K562 (cell line): ENCODE measurements at regions not wholly inside any gene's neighbourhood (a gene's known extent, or its start where the extent isn't known, plus 50 kb on each side); places are given as distances from the start of the nearest gene placed in this dataset.

ENCODE experiments used
- ATAC-seq: fragments of 200-7000 bp; cut with Tn5 transposase; 3 replicates; pipeline ENCODE4 v1.9.1; 2020; ENCODE audit warnings: moderate library complexity
- BruUV-seq: library from RNA; stranded (reverse); fragments of 400-500 nt; replicated peaks from 2 replicates; lab custom pipeline; 2021; lab: Mats Ljungman, UMichigan
- CTCF ChIA-PET: fragments of 300-600 bp; formaldehyde crosslinking; extraction: SDS; loops from one replicate; lab custom pipeline; 2021; ENCODE audit warnings: low intra/inter-chr PET ratio; lab: Yijun Ruan, JAX
- POLR2A ChIA-PET: fragments of 300-600, 350-650 bp; sonication (Branson Sonifier 250); formaldehyde crosslinking; extraction: SDS; loops from one replicate; lab custom pipeline; 2021; ENCODE audit warnings: antibody characterized with exemption, inconsistent platforms; lab: Yijun Ruan, JAX
- DNase-seq, 4 experiments: peaks; one replicate each; pipeline versions ENCODE4 v3.0.0 to v3.0.0-alpha.2; 2011 to 2018; ENCODE audit warnings: low spot score in 3 of 4, mixed read lengths in 3 of 4; ENCODE audit errors: extremely low read depth in 1 of 4
- FAIRE-seq: peaks from 2 replicates; lab custom pipeline; 2011; peaks lifted over from hg19 to GRCh38; lab: Jason Lieb, UNC
- H2AFZ ChIP-seq: 2 replicates; pipeline ENCODE4 v1.6.0; 2011; ENCODE audit warnings: low read depth, low read length, control low read depth, inconsistent platforms
- H3K27ac ChIP-seq: fragments of 200-600 bp; 3 replicates; pipeline ENCODE4 v1.8.0; 2011; ENCODE audit warnings: low read depth, mild to moderate bottlenecking, control low read depth, inconsistent platforms, low read length, moderate library complexity, mixed read lengths; ENCODE audit errors: extremely low read depth
- H3K27me3 ChIP-seq, 2 experiments: fragments of 300-600 bp in 1 of 2; 2 replicates in 1 of 2; 3 replicates in 1 of 2; pipeline versions ENCODE4 v1.6.0 to v1.8.0; 2011; ENCODE audit warnings: inconsistent platforms in 2 of 2, low read length in 2 of 2, mild to moderate bottlenecking in 1 of 2, mixed read lengths in 1 of 2, moderate library complexity in 1 of 2; ENCODE audit not compliant: control insufficient read depth in 2 of 2, insufficient read depth in 2 of 2
- H3K36me3 ChIP-seq: fragments of 300-600 bp; 3 replicates; pipeline ENCODE4 v1.8.0; 2011; ENCODE audit warnings: mild to moderate bottlenecking, low read length, inconsistent platforms; ENCODE audit not compliant: control insufficient read depth, insufficient read depth
- H3K4me1 ChIP-seq, 2 experiments: fragments of 200-600 bp in 1 of 2; replicated peaks in 1 of 2; 2 replicates in 1 of 2; 3 replicates in 1 of 2; pipeline versions ENCODE4 v1.5.1 to v1.8.0; 2011; ENCODE audit warnings: inconsistent platforms in 2 of 2, low read length in 2 of 2, mild to moderate bottlenecking in 1 of 2, mixed read lengths in 1 of 2, moderate library complexity in 1 of 2; ENCODE audit not compliant: control insufficient read depth in 2 of 2, insufficient read depth in 2 of 2
- H3K4me2 ChIP-seq: 2 replicates; pipeline ENCODE4 v1.6.1; 2011; ENCODE audit warnings: low read length, control low read depth, inconsistent platforms, mixed read lengths; ENCODE audit not compliant: insufficient read depth
- H3K4me3 ChIP-seq: fragments of 200-600 bp; sonication (generic), shearing (Covaris generic); 2 replicates; pipeline ENCODE4 v1.5.1; 2016; ENCODE audit warnings: control low read depth, inconsistent platforms
- H3K79me2 ChIP-seq: fragments of 200-600 bp; 3 replicates; pipeline ENCODE4 v1.8.0; 2011; ENCODE audit warnings: low read length, inconsistent platforms; ENCODE audit not compliant: control insufficient read depth, insufficient read depth
- H3K9ac ChIP-seq, 2 experiments: 2 replicates each; pipeline versions ENCODE4 v1.6.0 to v1.6.1; 2011; ENCODE audit warnings: low read depth in 2 of 2, low read length in 2 of 2, control low read depth in 1 of 2, inconsistent platforms in 1 of 2, mild to moderate bottlenecking in 1 of 2, mixed read lengths in 1 of 2; ENCODE audit not compliant: insufficient read depth in 1 of 2
- H3K9me1 ChIP-seq: one replicate; pipeline ENCODE4 v1.6.0; 2011; ENCODE audit warnings: inconsistent platforms, mild to moderate bottlenecking, low read length, moderate library complexity; ENCODE audit not compliant: control insufficient read depth, insufficient read depth
- H3K9me3 ChIP-seq: replicated peaks from 2 replicates; pipeline ENCODE4 v1.5.1; 2011; ENCODE audit warnings: low read depth, low read length, inconsistent platforms; ENCODE audit not compliant: control insufficient read depth, insufficient read depth
- H4K20me1 ChIP-seq: replicated peaks from 2 replicates; pipeline ENCODE4 v1.6.1; 2011; ENCODE audit warnings: low read length, inconsistent platforms, mixed read lengths; ENCODE audit not compliant: control insufficient read depth, insufficient read depth
- CREB1 ChIP-seq, 2 experiments: sonication (generic) in 1 of 2; formaldehyde crosslinking in 1 of 2; IDR thresholded peaks; 2 replicates each; pipeline versions ENCODE4 v1.6.1 to v1.8.0; 2012 to 2022; ENCODE audit warnings: inconsistent platforms in 1 of 2, mild to moderate bottlenecking in 1 of 2, missing genetic modification reagents in 1 of 2, moderate library complexity in 1 of 2
- EHMT2 ChIP-seq: fragments of 450-650 bp; IDR thresholded peaks from 2 replicates; pipeline ENCODE4 v1.6.1; 2018; ENCODE audit warnings: antibody characterized with exemption
- EP400 ChIP-seq: fragments of 450-650 bp; IDR thresholded peaks from 2 replicates; pipeline ENCODE4 v1.6.1; 2017; ENCODE audit warnings: antibody characterized with exemption, mild to moderate bottlenecking, moderate library complexity
- ETS2 ChIP-seq: IDR thresholded peaks from 2 replicates; pipeline ENCODE4 v1.6.1; 2016; ENCODE audit warnings: borderline replicate concordance, missing genetic modification characterization, mild to moderate bottlenecking, moderate library complexity, missing compliant biosample characterization; ENCODE audit not compliant: poor library complexity, severe bottlenecking
- GABPB1 ChIP-seq: sonication (generic); formaldehyde crosslinking; IDR thresholded peaks from 2 replicates; pipeline ENCODE4 v1.8.0; 2022; ENCODE audit warnings: mild to moderate bottlenecking, missing genetic modification reagents
- NFIC ChIP-seq: fragments of 450-650 bp; IDR thresholded peaks from 2 replicates; pipeline ENCODE4 v1.6.1; 2017; ENCODE audit warnings: mild to moderate bottlenecking, inconsistent platforms
- TAF1 ChIP-seq: IDR thresholded peaks from 2 replicates; pipeline ENCODE4 v1.6.1; 2011; ENCODE audit warnings: mild to moderate bottlenecking, low read length, moderate library complexity; ENCODE audit not compliant: insufficient read depth, control insufficient read depth, severe bottlenecking; ENCODE audit errors: extremely low read depth
- ZBED1 ChIP-seq: IDR thresholded peaks from 2 replicates; pipeline ENCODE4 v1.6.1; 2014
- ZNF277 ChIP-seq: fragments of 250-450 bp; sonication (Bioruptor Pico); IDR thresholded peaks from 2 replicates; pipeline ENCODE4 v1.8.0; 2022; ENCODE audit warnings: inconsistent platforms, mild to moderate bottlenecking, moderate library complexity, borderline replicate concordance
- ZNF384 ChIP-seq: IDR thresholded peaks from 2 replicates; pipeline ENCODE4 v1.6.1; 2012; ENCODE audit warnings: low read depth, low read length, improper control_type of control experiment
- ZNF699 ChIP-seq: fragments of 250-450 bp; sonication (Bioruptor Pico); IDR thresholded peaks from 2 replicates; pipeline ENCODE4 v1.8.0; 2021; ENCODE audit warnings: mild to moderate bottlenecking, moderate library complexity; ENCODE audit not compliant: insufficient replicate concordance
- ZNF717 ChIP-seq: fragments of 250-450 bp; sonication (Bioruptor Pico); IDR thresholded peaks from 2 replicates; pipeline ENCODE4 v1.5.0; 2021
- ZNF76 ChIP-seq: fragments of 250-450 bp; sonication (Bioruptor Pico); IDR thresholded peaks from 2 replicates; pipeline ENCODE4 v1.4.0; 2020; ENCODE audit warnings: mild to moderate bottlenecking, moderate library complexity, borderline replicate concordance
- WGBS: fragments of 100-300 bp; shearing (Covaris generic); methylation state at CpG from one replicate; pipeline ENCODE4 v1.1.6; 2016; ENCODE audit warnings: low coverage, mixed read lengths; ENCODE audit not compliant: insufficient coverage; ENCODE audit errors: missing lambda C conversion rate; 5-methylcytosine and 5-hydroxymethylcytosine counted together
- in situ Hi-C: fragments of 300-500 bp; cut with MboI; formaldehyde crosslinking; loops from 4 replicates; pipeline ENCODE4 v1.15.0; 2018; ENCODE audit warnings: inconsistent platforms, mixed read lengths
- intact Hi-C: fragments of 100-400 bp; cut with micrococcal nuclease; formaldehyde crosslinking; loops from 2 replicates; pipeline ENCODE4 v1.14.2; 2022

- no peak for TF ChIP-seq GABPB1
- no peak for TF ChIP-seq ZBED1
- TF ChIP-seq EHMT2 = no peak
- no peak for TF ChIP-seq CREB1 (IDR thresholded peaks at IDR 0.05)
- TF ChIP-seq CREB1 (CRISPR knock-in tag; IDR thresholded peaks at IDR 0.05) = no peak
- TF ChIP-seq ZNF384 = no peak
- TF ChIP-seq ETS2 (tag) = no peak
- TF ChIP-seq TAF1 = no peak
- TF ChIP-seq ZNF277 (CRISPR knock-in tag) = no peak
- no peak for TF ChIP-seq ZNF76
- no peak for TF ChIP-seq NFIC
- no peak for TF ChIP-seq EP400
- no peak for TF ChIP-seq ZNF717 (CRISPR knock-in tag)
- TF ChIP-seq, all 486 proteins: peak for 0
Measured at GRCh38 chr3:102353148-102353547, 81.7 kb upstream of the ZPLD1 start (continued).

- ChIA-PET CTCF (no interaction called here), POLR2A (no interaction called here)
- Histone ChIP-seq H2AFZ (no peak overlapping the region), H3K36me3 (no peaks in the 10 kb centered on the region), H3K4me3 (no peak overlapping the region), H3K9me1 (no peaks in the 10 kb centered on the region), H3K4me2 (no peak overlapping the region), H3K9ac (no peak overlapping the region), H3K27ac (no peak overlapping the region), H3K79me2 (no peaks in the 10 kb centered on the region), H3K4me1 (no peaks in the 10 kb centered on the region), H4K20me1 (no peaks in the 10 kb centered on the region), H3K9me3 (no peaks in the 10 kb centered on the region), H3K27me3 (no peaks in the 10 kb centered on the region)
- no peak for TF ChIP-seq ZNF699 (CRISPR knock-in tag)
- no peak for ATAC-seq
- in situ Hi-C loops (no loop called here), intact Hi-C loops (no loop called here)
- 8% methylated on average over 1 of the region's 1 CpG for WGBS
- no peak for DNase-seq
- no TSS peak for BruUV-seq
- no peak for FAIRE-seq
Measured at GRCh38 chr3:102353805-102354204, 81.0 kb upstream of the ZPLD1 start.
